GM21619 (cell line): ENCODE measurements at regions not wholly inside any gene's neighbourhood (a gene's known extent, or its start where the extent isn't known, plus 50 kb on each side); places are given as distances from the start of the nearest gene placed in this dataset.

Experiments used
- ATAC-seq: cut with Tn5 transposase; IDR thresholded peaks from one replicate; pipeline ENCODE4 v1.9.1; 2021; ENCODE audit not compliant: unreplicated experiment

GRCh38 chr20:39547546-39548408 lies 585.6 kb downstream of the DHX35 start:
- no peak for ATAC-seq

- no peak for ATAC-seq
Observed at GRCh38 chr20:39541136-39541803, 579.1 kb downstream of the DHX35 start.

- ATAC-seq = no peak
Observed at GRCh38 chr20:39538317-39538716, 576.2 kb downstream of the DHX35 start.

- ATAC-seq = no peak
Observed at GRCh38 chr20:39535301-39535700, 573.2 kb downstream of the DHX35 start.

- ATAC-seq = no peak
Observed at GRCh38 chr20:39534846-39535245, 572.7 kb downstream of the DHX35 start.

GRCh38 chr20:39533858-39534257 lies 571.7 kb downstream of the DHX35 start:
- no peak for ATAC-seq

GRCh38 chr20:39532205-39532604 lies 570.1 kb downstream of the DHX35 start:
- no peak for ATAC-seq

- ATAC-seq = no peak
Observed at GRCh38 chr20:39528436-39528835, 566.3 kb downstream of the DHX35 start.

- ATAC-seq = no peak
Observed at GRCh38 chr20:39524371-39524911, 562.3 kb downstream of the DHX35 start.

GRCh38 chr20:39523405-39523804 lies 561.3 kb downstream of the DHX35 start:
- no peak for ATAC-seq

GRCh38 chr20:39518654-39519053 lies 556.5 kb downstream of the DHX35 start:
- no peak for ATAC-seq

- ATAC-seq = no peak
Observed at GRCh38 chr20:39516964-39517363, 554.8 kb downstream of the DHX35 start.

GRCh38 chr20:39504710-39505094 lies 542.6 kb downstream of the DHX35 start:
- ATAC-seq = no peak

GRCh38 chr20:39503902-39504709 lies 542.0 kb downstream of the DHX35 start:
- ATAC-seq = no peak

GRCh38 chr20:39492223-39492797 lies 530.2 kb downstream of the DHX35 start:
- no peak for ATAC-seq

- no peak for ATAC-seq
Observed at GRCh38 chr20:39491711-39492110, 529.6 kb downstream of the DHX35 start.

GRCh38 chr20:39489986-39490560 lies 527.9 kb downstream of the DHX35 start:
- ATAC-seq = no peak

GRCh38 chr20:39480276-39481043 lies 518.3 kb downstream of the DHX35 start:
- ATAC-seq = no peak

GRCh38 chr20:39479196-39479810 lies 517.2 kb downstream of the DHX35 start:
- ATAC-seq = no peak
